ENCODE measurements at regions not wholly inside any gene's neighbourhood (a gene's known extent, or its start where the extent isn't known, plus 50 kb on each side); places are given as distances from the start of the nearest gene placed in this dataset.
A peak's percentile ranks its signal among the peaks of the same experiment; 100 is the strongest.

- no peaks in the 10 kb centered on the region for H3K9me3 Mint-ChIP-seq
- peaks cover 4% of the 10 kb centered on the region for H3K27me3 Mint-ChIP-seq (ENCODE audit: low read depth, poor library complexity)
- H3K4me3 Mint-ChIP-seq = no peak overlapping the region
- H3K27ac Mint-ChIP-seq = peak overlapping the region; percentile 77
- H3K36me3 Mint-ChIP-seq (ENCODE audit: low read depth) = no peaks in the 10 kb centered on the region
- TF ChIP-seq CTCF (IDR thresholded peaks at IDR 0.05) = no peak
- DNase-seq = no peak
- peaks cover 73% of the 10 kb centered on the region for H3K4me1 Mint-ChIP-seq
These were observed 563.4 kb upstream of the MKI67 start for GRCh38 chr10:128689667-128690066.

GRCh38 chr10:128693493-128694131 is 567.4 kb upstream of the MKI67 start:
- H3K27ac Mint-ChIP-seq = peak overlapping the region; percentile 39
- H3K9me3 Mint-ChIP-seq = no peaks in the 10 kb centered on the region
- no peak for DNase-seq
- no peaks in the 10 kb centered on the region for H3K27me3 Mint-ChIP-seq (ENCODE audit: low read depth, poor library complexity)
- no peak for TF ChIP-seq CTCF (IDR thresholded peaks at IDR 0.05)
- no peaks in the 10 kb centered on the region for H3K36me3 Mint-ChIP-seq (ENCODE audit: low read depth)
- peaks cover 42% of the 10 kb centered on the region for H3K4me1 Mint-ChIP-seq
- no peak overlapping the region for H3K4me3 Mint-ChIP-seq

GRCh38 chr10:128694168-128694850 is 568.1 kb upstream of the MKI67 start:
- H3K4me1 Mint-ChIP-seq = peaks cover 36% of the 10 kb centered on the region
- no peak for TF ChIP-seq CTCF (IDR thresholded peaks at IDR 0.05)
- peak overlapping the region; percentile 45 for H3K27ac Mint-ChIP-seq
- H3K27me3 Mint-ChIP-seq (ENCODE audit: low read depth, poor library complexity) = no peaks in the 10 kb centered on the region
- no peak for DNase-seq
- H3K4me3 Mint-ChIP-seq = no peak overlapping the region
- H3K9me3 Mint-ChIP-seq = no peaks in the 10 kb centered on the region
- H3K36me3 Mint-ChIP-seq (ENCODE audit: low read depth) = no peaks in the 10 kb centered on the region

GRCh38 chr10:128694851-128695725 is 568.9 kb upstream of the MKI67 start:
- Mint-ChIP-seq H3K27me3 (ENCODE audit: low read depth, poor library complexity) (no peaks in the 10 kb centered on the region), H3K36me3 (ENCODE audit: low read depth) (no peaks in the 10 kb centered on the region), H3K4me3 (no peak overlapping the region), H3K27ac (no peak overlapping the region), H3K9me3 (no peaks in the 10 kb centered on the region), H3K4me1 (peaks cover 28% of the 10 kb centered on the region)
- TF ChIP-seq CTCF (IDR thresholded peaks at IDR 0.05) = no peak
- no peak for DNase-seq

GRCh38 chr10:128695931-128696330 is 569.7 kb upstream of the MKI67 start:
- H3K27ac Mint-ChIP-seq = no peak overlapping the region
- no peaks in the 10 kb centered on the region for H3K36me3 Mint-ChIP-seq (ENCODE audit: low read depth)
- peaks cover 20% of the 10 kb centered on the region for H3K4me1 Mint-ChIP-seq
- no peak for DNase-seq
- no peak overlapping the region for H3K4me3 Mint-ChIP-seq
- no peaks in the 10 kb centered on the region for H3K27me3 Mint-ChIP-seq (ENCODE audit: low read depth, poor library complexity)
- H3K9me3 Mint-ChIP-seq = no peaks in the 10 kb centered on the region
- TF ChIP-seq CTCF (IDR thresholded peaks at IDR 0.05) = no peak
